Naive thymus-derived CD4-positive, alpha-beta T cell (primary cell): ENCODE measurements at regions not wholly inside any gene's neighbourhood (a gene's known extent, or its start where the extent isn't known, plus 50 kb on each side); places are given as distances from the start of the nearest gene placed in this dataset.

Experiments
- ATAC-seq: fragments of 150-1000 bp; cut with Tn5 transposase; 2 replicates; pipeline ENCODE4 v1.10.0; 2021; ENCODE audit warnings: mild to moderate bottlenecking, moderate library complexity
- CTCF ChIA-PET: fragments of 350-600 bp; sonication (Branson Sonifier 250); formaldehyde crosslinking; loops from one replicate; lab custom pipeline; 2021; ENCODE audit warnings: antibody characterized with exemption; lab: Charles Lee
- POLR2A ChIA-PET: fragments of 350-600 bp; sonication (Branson Sonifier 250); formaldehyde crosslinking; loops from one replicate; lab custom pipeline; 2021; ENCODE audit warnings: antibody characterized with exemption, inconsistent platforms; lab: Charles Lee
- DNase-seq, 9 donors: peaks; one replicate each; pipeline versions ENCODE4 v3.0.0 to v3.0.0-alpha.2; 2020 to 2022; ENCODE audit warnings: mixed read lengths in 1 of 9
- H3K27ac ChIP-seq: one replicate; pipeline ENCODE4 v1.7.0; 2013; ENCODE audit warnings: mild to moderate bottlenecking, low read depth, low read length, moderate library complexity
- H3K27me3 ChIP-seq, 2 donors: one replicate each; pipeline ENCODE4 v1.7.0; 2013; ENCODE audit warnings: low read length in 2 of 2, mild to moderate bottlenecking in 2 of 2, moderate library complexity in 2 of 2; ENCODE audit not compliant: control insufficient read depth in 2 of 2, insufficient read depth in 2 of 2
- H3K36me3 ChIP-seq, 3 experiments: 1 replicate in 2 of 3; 2 replicates in 1 of 3; pipeline ENCODE4 v1.7.0; 2013; ENCODE audit warnings: low read length in 3 of 3, mild to moderate bottlenecking in 3 of 3, moderate library complexity in 1 of 3; ENCODE audit not compliant: insufficient read depth in 3 of 3, control insufficient read depth in 2 of 3
- H3K4me1 ChIP-seq, 2 donors: one replicate each; pipeline ENCODE4 v1.7.0; 2013; ENCODE audit warnings: low read length in 2 of 2, mild to moderate bottlenecking in 2 of 2, moderate library complexity in 1 of 2; ENCODE audit not compliant: control insufficient read depth in 2 of 2, insufficient read depth in 2 of 2
- H3K4me3 ChIP-seq: 2 replicates; pipeline ENCODE4 v1.7.0; 2013; ENCODE audit warnings: mild to moderate bottlenecking, low read length
- H3K9me3 ChIP-seq, 3 experiments: 1 replicate in 2 of 3; 2 replicates in 1 of 3; pipeline ENCODE4 v1.7.0; 2013; ENCODE audit warnings: low read length in 3 of 3; ENCODE audit not compliant: control insufficient read depth in 2 of 3
- H3K27ac Mint-ChIP-seq, 9 donors: one replicate each; pipeline ENCODE4 v1.8.0; 2020 to 2022; ENCODE audit warnings: mixed read lengths in 9 of 9, mild to moderate bottlenecking in 8 of 9, moderate library complexity in 5 of 9, inconsistent platforms in 2 of 9
- H3K27me3 Mint-ChIP-seq, 5 donors: one replicate each; pipeline ENCODE4 v1.8.0; 2021 to 2022; ENCODE audit warnings: mixed read lengths in 5 of 5, mild to moderate bottlenecking in 1 of 5
- H3K36me3 Mint-ChIP-seq, 5 donors: one replicate each; pipeline ENCODE4 v1.8.0; 2020 to 2022; ENCODE audit warnings: mixed read lengths in 5 of 5, mild to moderate bottlenecking in 3 of 5, inconsistent platforms in 1 of 5
- H3K4me1 Mint-ChIP-seq, 7 donors: one replicate each; pipeline ENCODE4 v1.8.0; 2020 to 2022; ENCODE audit warnings: mixed read lengths in 7 of 7, mild to moderate bottlenecking in 3 of 7, inconsistent platforms in 1 of 7
- H3K4me3 Mint-ChIP-seq, 10 donors: one replicate each; pipeline ENCODE4 v1.8.0; 2020 to 2022; ENCODE audit warnings: mild to moderate bottlenecking in 10 of 10, mixed read lengths in 10 of 10, moderate library complexity in 6 of 10, inconsistent platforms in 2 of 10
- H3K9me3 Mint-ChIP-seq, 11 donors: one replicate each; pipeline ENCODE4 v1.8.0; 2020 to 2022; ENCODE audit warnings: mixed read lengths in 11 of 11, mild to moderate bottlenecking in 4 of 11, inconsistent platforms in 1 of 11, moderate library complexity in 1 of 11
- intact Hi-C, 2 donors: fragments of 100-400 bp; cut with micrococcal nuclease; formaldehyde crosslinking; loops; one replicate each; pipeline ENCODE4 v1.15.1; 2023

GRCh38 chr6:101303495-101303894 lies 90.0 kb upstream of the GRIK2 start:
- Histone ChIP-seq H3K27me3 (no peaks in the 10 kb centered on the region), H3K4me1 (no peaks in the 10 kb centered on the region), H3K4me3 (no peak overlapping the region), H3K27ac (no peak overlapping the region), H3K9me3 (no peaks in the 10 kb centered on the region), H3K36me3 (no peaks in the 10 kb centered on the region)
- ChIA-PET POLR2A (no interaction called here), CTCF (no interaction called here)
- intact Hi-C loops: no loop called here
- Mint-ChIP-seq H3K4me1 (peaks cover 0 to 8% (median 4%) of the 10 kb centered on the region in 7 donors), H3K36me3 (peaks cover 0 to 5% (median 0%) of the 10 kb centered on the region in 5 donors), H3K9me3 (peaks cover 2 to 28% (median 9%) of the 10 kb centered on the region in 11 donors), H3K27me3 (peaks cover 0 to 8% (median 0%) of the 10 kb centered on the region in 5 donors), H3K4me3 (peak overlapping the region in 1 of 10 donors; percentile 10), H3K27ac (no peak overlapping the region)
- ATAC-seq (no peak), DNase-seq (no peak)

DNA sequence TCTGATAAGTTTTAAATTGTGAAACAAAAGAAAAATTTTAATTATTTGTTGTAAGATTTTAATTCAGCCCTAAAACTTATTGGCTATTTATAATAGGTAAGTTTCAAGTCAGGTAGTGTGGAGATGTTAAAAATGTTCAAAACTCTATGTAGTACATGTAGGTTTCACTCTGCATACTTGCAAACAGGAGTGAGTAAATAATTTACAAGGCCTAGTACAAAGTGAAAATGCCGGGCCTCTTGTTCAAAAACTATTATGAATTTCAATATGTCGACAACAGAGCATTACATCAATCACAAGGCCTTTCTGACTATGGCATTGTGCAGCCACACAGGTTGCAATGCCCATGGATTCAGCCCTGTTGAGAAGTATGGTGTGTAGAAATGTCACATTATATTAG lies 80.9 kb upstream of the GRIK2 start:
- no peaks in the 10 kb centered on the region for H3K27me3 ChIP-seq
- no peaks in the 10 kb centered on the region for H3K4me1 ChIP-seq
- Mint-ChIP-seq H3K27me3 (no peaks in the 10 kb centered on the region), H3K4me1 (no peaks in the 10 kb centered on the region), H3K27ac (no peak overlapping the region), H3K9me3 (no peaks in the 10 kb centered on the region), H3K36me3 (no peaks in the 10 kb centered on the region), H3K4me3 (no peak overlapping the region)
- CTCF ChIA-PET: no interaction called here
- no peak for ATAC-seq
- POLR2A ChIA-PET: no interaction called here
- no peaks in the 10 kb centered on the region for H3K36me3 ChIP-seq
- DNase-seq: no peak
- H3K4me3 ChIP-seq: no peak overlapping the region
- no peaks in the 10 kb centered on the region for H3K9me3 ChIP-seq
- no peak overlapping the region for H3K27ac ChIP-seq
- intact Hi-C loops: no loop called here

- intact Hi-C loops: no loop called here
- Histone ChIP-seq H3K9me3 (no peaks in the 10 kb centered on the region), H3K27me3 (no peaks in the 10 kb centered on the region), H3K27ac (no peak overlapping the region), H3K4me3 (no peak overlapping the region), H3K4me1 (no peaks in the 10 kb centered on the region), H3K36me3 (no peaks in the 10 kb centered on the region)
- ATAC-seq (no peak), DNase-seq (no peak)
- H3K4me3 Mint-ChIP-seq: no peak overlapping the region
- no peaks in the 10 kb centered on the region for H3K27me3 Mint-ChIP-seq
- no peak overlapping the region for H3K27ac Mint-ChIP-seq
- ChIA-PET POLR2A (no interaction called here), CTCF (no interaction called here)
- no peaks in the 10 kb centered on the region for H3K36me3 Mint-ChIP-seq
- H3K9me3 Mint-ChIP-seq: peaks cover 0 to 6% (median 0%) of the 10 kb centered on the region in 11 donors
- no peaks in the 10 kb centered on the region for H3K4me1 Mint-ChIP-seq
Measured at GRCh38 chr6:101322921-101323320, 70.6 kb upstream of the GRIK2 start.

DNA sequence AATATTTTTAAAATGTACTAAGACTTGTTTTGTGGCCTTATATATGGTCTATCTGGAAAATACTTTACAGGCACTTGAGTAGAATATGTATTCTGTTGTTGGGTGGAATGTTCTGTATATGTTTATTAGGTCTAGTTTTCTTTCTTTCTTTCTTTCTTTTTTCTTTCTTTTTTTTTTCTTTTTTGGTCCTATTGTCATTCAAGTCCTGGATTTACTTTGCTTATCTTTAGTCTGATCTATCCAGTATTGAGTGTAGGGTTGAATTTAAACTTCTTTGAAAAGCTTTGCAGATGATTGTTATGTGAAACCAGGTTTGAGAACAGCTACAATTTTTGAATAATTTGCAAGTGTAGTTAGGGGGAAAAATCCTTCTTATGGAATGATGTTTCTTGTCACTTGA lies 67.1 kb upstream of the GRIK2 start:
- H3K27ac Mint-ChIP-seq: no peak overlapping the region
- H3K9me3 ChIP-seq: no peaks in the 10 kb centered on the region
- intact Hi-C loops: no loop called here
- H3K4me3 ChIP-seq: no peak overlapping the region
- H3K9me3 Mint-ChIP-seq: peaks cover 0 to 3% (median 0%) of the 10 kb centered on the region in 11 donors
- H3K36me3 Mint-ChIP-seq: no peaks in the 10 kb centered on the region
- ATAC-seq (no peak), DNase-seq (no peak)
- H3K4me3 Mint-ChIP-seq: no peak overlapping the region
- CTCF ChIA-PET: no interaction called here
- H3K36me3 ChIP-seq: no peaks in the 10 kb centered on the region
- H3K4me1 ChIP-seq: no peaks in the 10 kb centered on the region
- H3K27me3 Mint-ChIP-seq: no peaks in the 10 kb centered on the region
- POLR2A ChIA-PET: no interaction called here
- no peak overlapping the region for H3K27ac ChIP-seq
- H3K27me3 ChIP-seq: no peaks in the 10 kb centered on the region
- no peaks in the 10 kb centered on the region for H3K4me1 Mint-ChIP-seq

DNA sequence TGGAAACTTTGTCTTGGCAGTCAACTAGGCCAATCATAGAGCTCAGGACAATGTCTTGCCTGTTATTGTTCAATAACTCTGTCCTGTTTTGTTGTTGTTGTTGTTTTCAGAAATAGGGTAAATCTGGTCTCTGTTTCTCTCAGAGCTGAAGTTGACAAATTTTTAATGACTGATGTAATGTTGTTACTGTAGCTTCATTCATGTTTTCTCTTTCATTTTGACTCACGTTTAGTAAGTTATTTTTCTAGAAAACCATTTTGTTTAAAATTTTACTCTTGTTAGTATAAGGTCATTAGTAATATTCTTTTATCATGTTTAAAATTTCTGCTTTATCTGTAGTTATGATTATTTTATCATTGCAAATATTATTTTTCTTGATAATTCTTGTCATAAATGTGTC lies 51.6 kb upstream of the GRIK2 start:
- Histone ChIP-seq H3K27ac (no peak overlapping the region), H3K27me3 (no peaks in the 10 kb centered on the region), H3K4me1 (no peaks in the 10 kb centered on the region), H3K4me3 (no peak overlapping the region), H3K9me3 (peaks cover 0 to 7% (median 0%) of the 10 kb centered on the region in 3 experiments), H3K36me3 (no peaks in the 10 kb centered on the region)
- POLR2A ChIA-PET: no interaction called here
- H3K27me3 Mint-ChIP-seq: peaks cover 0 to 6% (median 0%) of the 10 kb centered on the region in 5 donors
- H3K27ac Mint-ChIP-seq: no peak overlapping the region
- DNase-seq: no peak
- H3K36me3 Mint-ChIP-seq: peaks cover 0 to 4% (median 0%) of the 10 kb centered on the region in 5 donors
- H3K4me1 Mint-ChIP-seq: no peaks in the 10 kb centered on the region
- intact Hi-C loops: no loop called here
- no peak for ATAC-seq
- CTCF ChIA-PET: no interaction called here
- H3K9me3 Mint-ChIP-seq: peaks cover 0 to 22% (median 4%) of the 10 kb centered on the region in 11 donors
- H3K4me3 Mint-ChIP-seq: no peak overlapping the region
